Caki2 (cell line): ENCODE measurements at regions not wholly inside any gene's neighbourhood (a gene's known extent, or its start where the extent isn't known, plus 50 kb on each side); places are given as distances from the start of the nearest gene placed in this dataset.

Source experiments
- DNase-seq: peaks from one replicate; pipeline ENCODE4 v3.0.0-alpha.2; 2015; ENCODE audit warnings: low read depth
- in situ Hi-C: cut with HindIII; loops from 2 replicates; pipeline ENCODE4 v1.10.0; 2016; ENCODE audit warnings: low sequenced_read_pairs, low pct_unique_long_range_greater_than_20kb, mixed read lengths

DNA sequence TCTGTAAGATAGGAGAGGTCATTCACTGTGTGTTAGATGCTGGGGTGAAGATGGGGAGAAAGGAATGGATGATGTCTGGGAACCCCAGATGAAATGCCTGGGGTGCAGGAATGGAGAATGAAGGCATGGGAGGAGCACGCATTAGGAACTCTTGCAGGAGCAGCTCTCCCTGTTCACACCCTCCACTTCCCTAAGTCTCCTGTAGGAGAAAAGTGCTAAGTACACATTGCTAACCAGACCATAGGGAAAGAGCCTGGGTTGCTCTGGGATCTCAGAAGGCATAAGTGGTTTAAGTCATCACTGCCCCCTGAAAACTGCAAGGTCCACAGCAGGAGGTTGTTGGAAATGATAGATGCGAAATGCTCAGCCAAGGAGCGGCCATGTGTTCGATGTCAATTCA is 163.1 kb downstream of the SEC61B start:
- no peak for DNase-seq
- in situ Hi-C loops: no loop called here

- in situ Hi-C loops: no loop called here
Measured at GRCh38 chr9:99385814-99386279, 163.8 kb downstream of the SEC61B start.

DNA sequence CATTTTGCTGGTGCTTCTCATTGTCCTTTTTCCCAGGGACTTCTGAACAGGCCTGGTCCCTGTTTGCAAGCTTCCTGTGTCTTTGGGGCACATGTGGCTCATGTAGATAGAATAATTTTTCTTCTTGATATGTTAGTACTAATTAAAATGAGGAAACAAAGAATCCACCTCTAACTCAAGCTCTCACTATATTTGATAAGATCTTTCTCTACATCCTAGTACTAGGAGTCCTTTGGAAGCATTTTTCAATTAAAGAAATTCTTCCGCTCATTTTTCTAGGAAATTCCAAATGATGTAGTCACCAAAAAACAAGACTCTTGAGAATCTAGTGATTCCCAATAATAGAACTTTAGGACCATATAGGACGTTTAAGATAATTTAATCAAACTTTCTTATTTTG is 165.3 kb downstream of the SEC61B start:
- DNase-seq: no peak
- in situ Hi-C loops: no loop called here

More at GRCh38 chr9:99385814-99386279, 163.8 kb downstream of the SEC61B start:
- no peak for DNase-seq

DNA sequence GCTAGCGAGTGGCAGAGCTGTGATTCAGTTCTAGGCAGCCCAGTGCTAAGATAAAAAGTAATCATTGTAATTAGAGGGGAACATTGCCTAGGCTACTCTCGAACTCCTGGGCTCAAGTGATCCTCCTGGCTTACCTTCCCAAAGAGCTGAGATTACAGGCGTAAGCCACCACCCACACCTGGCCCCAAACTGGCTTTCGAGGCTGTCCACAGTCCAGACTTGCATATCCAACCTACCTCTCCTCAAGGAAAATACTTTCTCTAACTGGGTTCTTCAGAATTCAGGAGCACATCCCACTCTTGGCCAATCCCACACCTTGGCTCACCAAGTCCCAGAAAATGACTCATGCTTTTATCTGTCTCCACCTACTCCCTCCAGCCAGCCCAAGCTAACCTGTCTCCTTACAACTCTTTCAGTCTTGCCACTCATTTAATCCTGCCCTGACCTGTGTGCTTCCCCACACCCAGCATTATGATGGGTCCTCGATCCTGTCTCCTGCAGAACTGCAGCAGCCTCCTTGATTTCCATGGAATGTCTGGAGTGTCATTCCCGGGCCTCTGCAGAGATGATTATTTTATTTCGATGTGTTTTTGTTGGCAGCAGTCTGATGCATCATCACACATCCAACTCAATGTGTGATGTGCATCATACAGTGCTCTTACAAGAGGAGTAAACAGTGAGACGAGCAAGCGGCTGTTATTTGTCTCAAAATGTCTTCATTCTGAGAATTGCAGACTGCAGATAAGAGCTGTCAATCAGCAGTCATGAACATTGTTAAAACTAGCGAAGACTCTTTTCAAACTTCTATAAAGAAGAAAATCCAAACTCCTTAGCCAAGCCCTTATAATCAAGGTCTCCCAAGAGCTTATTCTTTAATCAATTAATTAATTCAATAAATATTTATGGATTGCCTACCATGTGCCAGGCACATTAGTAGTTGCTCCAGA is 167.3 kb downstream of the SEC61B start:
- in situ Hi-C loops: no loop called here
- no peak for DNase-seq

DNA sequence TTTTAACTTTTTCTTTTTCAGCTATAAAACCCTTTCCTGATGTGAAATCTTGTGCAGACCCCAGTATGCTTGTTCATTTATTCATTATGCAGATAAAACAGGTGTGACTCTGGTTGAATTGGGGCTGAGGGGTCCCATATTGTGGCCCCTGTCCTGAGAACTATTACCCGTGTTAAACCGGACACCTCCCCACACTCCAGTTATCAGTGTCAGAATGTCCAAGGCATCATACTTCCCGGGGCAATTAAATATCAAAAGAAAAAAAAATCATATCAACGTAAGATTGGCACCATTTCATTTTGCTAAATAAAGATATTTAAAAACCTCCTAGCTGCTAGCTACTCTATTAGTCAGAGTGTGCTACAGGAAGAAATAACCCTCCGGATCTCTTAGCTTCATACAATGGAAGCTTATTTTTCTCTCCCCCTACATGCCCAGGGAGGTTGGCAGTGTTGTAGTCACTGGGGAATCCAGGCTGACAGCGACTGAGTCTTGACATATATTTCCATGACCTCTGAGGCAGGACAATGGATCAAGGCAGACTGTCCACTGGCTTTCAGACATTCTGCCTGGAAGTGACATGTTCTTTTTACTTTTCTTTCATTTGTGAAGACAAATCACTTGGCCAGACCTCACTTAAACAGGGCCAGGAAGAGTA is 170.0 kb downstream of the SEC61B start:
- in situ Hi-C loops: no loop called here
- no peak for DNase-seq

DNA sequence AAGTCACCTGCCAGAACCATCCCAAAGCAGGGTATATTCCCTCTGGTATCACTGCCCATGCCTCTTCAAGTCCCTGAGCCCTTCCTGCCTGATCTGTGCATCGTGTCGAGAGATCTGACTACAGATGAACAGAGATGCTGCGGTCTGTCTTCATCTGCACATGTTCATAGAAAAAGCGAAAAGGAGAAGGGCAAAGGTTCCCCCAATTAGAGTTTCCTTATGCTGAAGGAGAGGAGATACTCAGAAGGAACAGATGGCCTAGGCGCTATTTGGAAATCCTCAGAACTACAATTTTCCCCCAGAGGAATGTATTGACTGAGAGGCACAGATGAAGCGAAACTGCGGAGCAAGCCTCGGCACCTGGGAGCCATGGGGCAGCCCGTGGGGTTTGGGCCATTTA is 170.9 kb downstream of the SEC61B start:
- DNase-seq: no peak
- in situ Hi-C loops: no loop called here

DNA sequence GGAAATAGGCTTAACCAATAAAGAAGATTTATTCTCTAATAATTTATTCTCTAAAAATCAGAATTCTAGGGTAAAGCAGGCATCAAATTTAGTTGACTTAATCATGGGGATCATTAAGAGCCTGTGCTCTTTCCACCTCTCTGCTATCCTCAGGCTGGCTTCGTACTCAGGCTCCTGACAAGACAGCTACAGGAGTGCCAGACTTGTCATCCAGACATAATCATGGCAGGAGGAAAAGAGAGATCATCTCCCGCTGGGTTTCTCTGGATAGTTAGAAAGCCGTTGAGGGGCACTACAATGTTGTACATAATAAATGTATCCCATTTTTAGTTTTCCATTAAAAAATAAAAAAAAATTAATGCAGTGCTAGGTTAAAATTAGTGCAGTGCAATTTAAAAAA is 171.9 kb downstream of the SEC61B start:
- in situ Hi-C loops: no loop called here
- DNase-seq: no peak

GRCh38 chr9:99398241-99398640 is 176.2 kb downstream of the SEC61B start:
- no peak for DNase-seq

GRCh38 chr9:99399474-99399873 is 177.4 kb downstream of the SEC61B start:
- no peak for DNase-seq
- in situ Hi-C loops: no loop called here

More at GRCh38 chr9:99398241-99398640, 176.2 kb downstream of the SEC61B start:
- in situ Hi-C loops: no loop called here

DNA sequence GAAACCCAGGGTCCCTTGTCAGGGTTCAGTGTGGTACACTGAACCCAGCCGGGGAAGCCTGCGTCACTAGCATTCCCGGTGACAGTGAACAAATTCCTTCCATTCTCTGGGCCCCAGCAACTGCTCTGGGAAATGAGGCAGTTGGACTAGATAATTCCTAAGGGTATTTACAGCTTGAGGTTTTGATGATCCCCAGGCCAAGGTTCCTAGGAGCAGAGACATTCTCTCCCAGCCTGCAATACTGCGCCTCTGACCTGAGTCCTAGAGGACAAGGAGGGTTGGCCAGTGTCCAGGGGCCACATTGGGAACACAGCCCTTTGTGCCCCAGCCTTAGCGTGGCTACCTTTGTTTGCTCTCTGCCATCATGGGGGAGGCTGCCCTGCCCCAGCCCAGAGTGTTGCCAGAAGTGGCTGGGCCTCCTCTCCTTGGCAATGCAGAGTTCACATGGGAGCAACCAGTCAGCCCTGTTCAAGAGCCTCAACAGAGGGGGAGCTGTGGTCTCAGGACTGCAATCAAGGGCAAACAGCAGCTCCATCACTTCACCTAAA is 178.2 kb downstream of the SEC61B start:
- no peak for DNase-seq
- in situ Hi-C loops: no loop called here

- in situ Hi-C loops: no loop called here
- no peak for DNase-seq
Measured at GRCh38 chr9:99401680-99402504, 179.8 kb downstream of the SEC61B start.

DNA sequence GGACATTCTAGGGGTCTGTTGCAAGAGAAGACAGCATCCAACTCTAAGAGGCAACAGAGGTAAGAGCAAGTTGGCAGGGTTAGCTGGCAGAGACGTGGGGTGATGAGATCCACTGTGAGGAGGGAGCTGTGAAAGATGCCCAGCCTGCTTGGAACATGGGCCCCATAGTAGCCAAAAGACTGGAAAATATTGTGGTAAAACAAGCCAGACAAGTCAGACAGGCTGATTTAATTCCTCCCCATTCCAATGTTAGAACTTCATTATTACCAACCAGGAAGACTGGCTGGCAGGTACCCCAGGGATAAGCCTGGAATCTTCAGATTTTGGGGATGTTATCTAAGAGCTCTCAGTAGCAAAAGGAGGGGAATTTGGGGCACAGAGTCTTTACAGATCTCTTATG is 181.3 kb downstream of the SEC61B start:
- no peak for DNase-seq
- in situ Hi-C loops: no loop called here

DNA sequence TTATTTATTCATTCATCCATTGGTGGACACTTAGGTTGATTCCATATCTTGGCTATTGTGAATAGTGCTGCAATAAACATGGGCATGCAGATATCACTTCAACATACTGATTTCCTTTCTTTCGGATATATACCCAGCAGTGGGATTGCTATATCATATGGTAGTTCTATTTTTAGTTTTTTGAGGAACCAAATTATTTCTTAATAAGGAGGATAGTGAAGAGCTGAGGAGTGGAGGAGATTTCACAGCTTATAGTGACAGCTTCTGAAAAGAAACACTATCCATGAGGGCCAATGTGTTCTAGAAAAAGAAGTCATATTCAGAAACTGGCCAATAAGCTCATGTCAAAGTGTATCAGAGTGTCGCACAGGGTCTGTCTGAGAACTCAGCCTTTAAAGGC is 183.3 kb downstream of the SEC61B start:
- in situ Hi-C loops: no loop called here
- DNase-seq: no peak

GRCh38 chr9:99406939-99407338 is 184.9 kb downstream of the SEC61B start:
- in situ Hi-C loops: no loop called here
- no peak for DNase-seq

GRCh38 chr9:99411068-99411467 is 189.0 kb downstream of the SEC61B start:
- DNase-seq: no peak

GRCh38 chr9:99411479-99412115 is 189.5 kb downstream of the SEC61B start:
- DNase-seq: no peak
- in situ Hi-C loops: no loop called here

More at GRCh38 chr9:99411068-99411467, 189.0 kb downstream of the SEC61B start:
- in situ Hi-C loops: no loop called here

- no peak for DNase-seq
- in situ Hi-C loops: no loop called here
Measured at GRCh38 chr9:99412606-99413005, 190.5 kb downstream of the SEC61B start.

- in situ Hi-C loops: no loop called here
- DNase-seq: no peak
Measured at GRCh38 chr9:99414321-99414720, 192.2 kb downstream of the SEC61B start.
